Peyer's patch (tissue), 4 donors: ENCODE measurements at regions not wholly inside any gene's neighbourhood (a gene's known extent, or its start where the extent isn't known, plus 50 kb on each side); places are given as distances from the start of the nearest gene placed in this dataset.

Experiments used
- DNase-seq, 3 donors: peaks; one replicate each; pipeline ENCODE4 v3.0.0-alpha.2; 2017 to 2019
- H3K27ac ChIP-seq, 4 donors: fragments of 200-600 bp; sonication (generic); one replicate each; pipeline ENCODE4 v1.5.1; 2016 to 2019
- H3K27me3 ChIP-seq, 2 donors: fragments of 200-600 bp; sonication (generic); one replicate each; pipeline ENCODE4 v1.5.1; 2019
- H3K36me3 ChIP-seq, 3 donors: fragments of 200-600 bp; sonication (generic); one replicate each; pipeline ENCODE4 v1.5.1; 2016 to 2019
- H3K4me1 ChIP-seq, 4 donors: fragments of 200-600 bp; sonication (generic); one replicate each; pipeline ENCODE4 v1.5.1; 2016 to 2019
- H3K4me3 ChIP-seq, 4 donors: fragments of 200-600 bp; sonication (generic); 1 replicate in 3 of 4; 2 replicates in 1 of 4; pipeline ENCODE4 v1.5.1; 2016 to 2019; ENCODE audit warnings: mild to moderate bottlenecking in 1 of 4
- H3K9me3 ChIP-seq, 4 donors: fragments of 200-600 bp; sonication (generic); one replicate each; pipeline ENCODE4 v1.5.1; 2016 to 2019; ENCODE audit warnings: mild to moderate bottlenecking in 1 of 4
- CTCF ChIP-seq, 6 experiments: fragments of 450-650 bp in 4 of 6; fragments of 200-600 bp in 2 of 6; sonication (generic) in 1 of 6; IDR thresholded peaks; one replicate each; pipeline ENCODE4 v1.5.1; 2017 to 2019; ENCODE audit warnings: antibody characterized with exemption in 6 of 6, mild to moderate bottlenecking in 3 of 6, moderate library complexity in 1 of 6
- POLR2A ChIP-seq, 2 donors: fragments of 450-650 bp; IDR thresholded peaks; one replicate each; pipeline ENCODE4 v1.5.1; 2017; ENCODE audit warnings: antibody characterized with exemption in 2 of 2, mild to moderate bottlenecking in 2 of 2, moderate library complexity in 2 of 2

DNA sequence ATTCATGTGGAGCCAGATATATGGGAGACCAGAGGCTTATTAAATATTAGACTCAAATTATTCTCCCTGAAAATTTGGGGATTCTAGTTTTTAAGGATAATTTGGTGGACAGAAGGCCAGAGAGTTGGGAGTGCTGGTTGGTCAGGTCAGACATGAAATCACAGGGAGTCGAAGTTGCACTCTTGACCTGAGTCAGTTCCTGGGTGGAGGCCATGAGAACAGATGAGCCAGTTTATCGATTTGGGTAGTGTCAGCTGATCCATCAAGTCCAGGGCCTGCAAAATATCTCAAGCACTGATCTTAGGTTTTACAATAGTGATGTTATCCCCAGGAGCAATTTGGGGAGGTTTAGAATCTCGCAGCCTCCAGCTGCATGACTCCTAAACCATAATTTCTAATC, 563.5 kb upstream of the NRSN1 start:
- no peak for TF ChIP-seq CTCF (IDR thresholded peaks at IDR 0.05)
- TF ChIP-seq POLR2A (IDR thresholded peaks at IDR 0.05), result no peak
- Histone ChIP-seq H3K9me3 (peaks cover 0 to 11% (median 0%) of the 10 kb centered on the region in 4 donors), H3K27ac (no peak overlapping the region), H3K36me3 (no peaks in the 10 kb centered on the region), H3K4me3 (no peak overlapping the region), H3K4me1 (peaks cover 0 to 6% (median 1%) of the 10 kb centered on the region in 4 donors), H3K27me3 (no peaks in the 10 kb centered on the region)
- DNase-seq, result no peak

DNA sequence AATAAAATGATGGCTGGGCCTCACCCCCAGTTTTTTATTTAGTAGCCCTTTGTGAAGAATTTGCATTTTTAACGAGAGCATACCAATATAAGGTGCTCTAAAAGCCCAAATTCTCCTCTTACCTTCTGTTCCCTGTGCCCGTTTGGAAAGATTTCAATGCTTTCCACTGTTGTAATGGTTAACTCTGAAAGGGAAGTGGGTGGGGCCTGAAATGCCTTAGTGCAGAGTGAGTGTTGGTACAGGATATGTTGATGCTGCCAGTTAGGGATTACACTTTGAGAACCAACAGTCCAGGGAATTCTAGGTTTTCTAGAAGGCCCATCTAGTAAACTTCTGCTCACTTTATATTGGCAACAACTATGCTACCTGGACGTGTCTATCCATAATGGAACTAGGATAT, 562.7 kb upstream of the NRSN1 start:
- no peak for DNase-seq
- no peak overlapping the region for H3K4me3 ChIP-seq
- H3K27me3 ChIP-seq, result no peaks in the 10 kb centered on the region
- H3K27ac ChIP-seq, result no peak overlapping the region
- peaks cover 0 to 6% (median 1%) of the 10 kb centered on the region in 4 donors for H3K4me1 ChIP-seq
- H3K9me3 ChIP-seq, result peaks cover 0 to 11% (median 0%) of the 10 kb centered on the region in 4 donors
- TF ChIP-seq CTCF (IDR thresholded peaks at IDR 0.05) (no peak), POLR2A (IDR thresholded peaks at IDR 0.05) (no peak)
- H3K36me3 ChIP-seq, result no peaks in the 10 kb centered on the region

GRCh38 chr6:23566418-23566817, 559.6 kb upstream of the NRSN1 start:
- H3K27ac ChIP-seq, result no peak overlapping the region
- no peaks in the 10 kb centered on the region for H3K36me3 ChIP-seq
- H3K27me3 ChIP-seq, result no peaks in the 10 kb centered on the region
- no peak for DNase-seq
- H3K9me3 ChIP-seq, result peaks cover 0 to 11% (median 0%) of the 10 kb centered on the region in 4 donors
- no peaks in the 10 kb centered on the region for H3K4me1 ChIP-seq
- no peak overlapping the region for H3K4me3 ChIP-seq
- no peak for TF ChIP-seq POLR2A (IDR thresholded peaks at IDR 0.05)
- TF ChIP-seq CTCF (IDR thresholded peaks at IDR 0.05), result no peak

- Histone ChIP-seq H3K27me3 (no peaks in the 10 kb centered on the region), H3K9me3 (no peaks in the 10 kb centered on the region), H3K4me3 (no peak overlapping the region), H3K36me3 (no peaks in the 10 kb centered on the region), H3K4me1 (no peaks in the 10 kb centered on the region), H3K27ac (no peak overlapping the region)
- TF ChIP-seq POLR2A (IDR thresholded peaks at IDR 0.05) (no peak), CTCF (IDR thresholded peaks at IDR 0.05) (no peak)
- DNase-seq, result no peak
Measured at GRCh38 chr6:23568292-23568691, 557.7 kb upstream of the NRSN1 start.

- TF ChIP-seq POLR2A (IDR thresholded peaks at IDR 0.05) (no peak), CTCF (IDR thresholded peaks at IDR 0.05) (no peak)
- Histone ChIP-seq H3K27ac (no peak overlapping the region), H3K27me3 (no peaks in the 10 kb centered on the region), H3K36me3 (no peaks in the 10 kb centered on the region), H3K4me1 (peaks cover 0 to 2% (median 0%) of the 10 kb centered on the region in 4 donors), H3K9me3 (no peaks in the 10 kb centered on the region), H3K4me3 (no peak overlapping the region)
- DNase-seq, result no peak
Measured at GRCh38 chr6:23584134-23584763, 541.8 kb upstream of the NRSN1 start.

DNA sequence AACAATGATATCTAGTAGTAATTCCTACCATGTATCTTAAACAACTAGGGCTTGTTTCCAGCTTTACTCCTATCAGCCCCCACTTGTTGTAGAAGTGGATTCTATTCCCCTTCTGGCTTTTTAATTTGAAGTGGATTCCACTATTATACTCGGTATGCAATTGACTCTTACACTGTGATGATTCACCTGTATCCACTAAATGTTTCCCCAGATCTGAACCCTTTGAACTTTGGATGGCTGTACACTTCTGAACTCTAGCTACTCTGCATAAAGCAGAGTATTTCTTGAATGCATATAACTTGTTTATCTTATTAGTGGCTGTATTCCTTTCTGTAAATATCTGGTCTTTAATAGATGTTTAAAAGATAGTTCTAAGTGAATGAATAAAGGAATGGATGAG, 538.4 kb upstream of the NRSN1 start:
- Histone ChIP-seq H3K27ac (no peak overlapping the region), H3K9me3 (no peaks in the 10 kb centered on the region)

More for the DNA sequence above, 538.4 kb upstream of the NRSN1 start:
- TF ChIP-seq POLR2A (IDR thresholded peaks at IDR 0.05) (no peak), CTCF (IDR thresholded peaks at IDR 0.05) (no peak)
- Histone ChIP-seq H3K4me3 (no peak overlapping the region), H3K4me1 (peaks cover 0 to 2% (median 0%) of the 10 kb centered on the region in 4 donors), H3K36me3 (no peaks in the 10 kb centered on the region), H3K27me3 (no peaks in the 10 kb centered on the region)
- DNase-seq, result no peak
